H1 (cell line): ENCODE measurements at regions not wholly inside any gene's neighbourhood (a gene's known extent, or its start where the extent isn't known, plus 50 kb on each side); places are given as distances from the start of the nearest gene placed in this dataset.

Experiments
- CTCF ChIA-PET: fragments of 300-600 bp; sonication (Branson Sonifier 250); formaldehyde crosslinking; loops from one replicate; lab custom pipeline; 2021; ENCODE audit not compliant: partially characterized antibody; lab: Charles Lee
- POLR2A ChIA-PET: fragments of 300-600 bp; sonication (Branson Sonifier 250); formaldehyde crosslinking; loops from one replicate; lab custom pipeline; 2021; ENCODE audit warnings: inconsistent platforms; ENCODE audit not compliant: partially characterized antibody; lab: Charles Lee
- DNase-seq, 2 experiments: peaks; one replicate each; pipeline versions ENCODE4 v3.0.0 to v3.0.0-alpha.2; 2010 to 2022; ENCODE audit warnings: low spot score in 2 of 2, low read depth in 1 of 2, mixed read lengths in 1 of 2
- FAIRE-seq: peaks from 2 replicates; lab custom pipeline; 2011; peaks lifted over from hg19 to GRCh38; lab: Jason Lieb, UNC
- H2AFZ ChIP-seq: 2 replicates; pipeline ENCODE4 v1.8.1; 2012; ENCODE audit warnings: low read length, inconsistent platforms
- H2AK5ac ChIP-seq: 2 replicates; pipeline ENCODE4 v1.6.1; 2013; ENCODE audit warnings: low read depth, low read length
- H2BK120ac ChIP-seq: replicated peaks from 2 replicates; pipeline ENCODE3; 2013; ENCODE audit warnings: low read depth, low read length, inconsistent platforms
- H2BK12ac ChIP-seq: 2 replicates; pipeline ENCODE4 v1.6.1; 2013; ENCODE audit warnings: low read depth, low read length
- H2BK15ac ChIP-seq: 2 replicates; pipeline ENCODE4 v1.6.1; 2013; ENCODE audit warnings: low read length
- H2BK20ac ChIP-seq: 2 replicates; pipeline ENCODE4 v1.6.1; 2013; ENCODE audit warnings: low read length
- H2BK5ac ChIP-seq: 2 replicates; pipeline ENCODE4 v1.6.1; 2013; ENCODE audit warnings: low read depth, low read length
- H3K14ac ChIP-seq: 2 replicates; pipeline ENCODE4 v1.6.1; 2013; ENCODE audit warnings: inconsistent platforms; ENCODE audit not compliant: insufficient read length
- H3K18ac ChIP-seq: 2 replicates; pipeline ENCODE4 v1.6.1; 2013; ENCODE audit warnings: low read length; ENCODE audit errors: extremely low read depth
- H3K23ac ChIP-seq: 2 replicates; pipeline ENCODE4 v1.6.1; 2013; ENCODE audit warnings: inconsistent platforms; ENCODE audit not compliant: insufficient read length
- H3K23me2 ChIP-seq: 2 replicates; pipeline ENCODE4 v1.6.1; 2013; ENCODE audit warnings: low read depth, low read length
- H3K27ac ChIP-seq: 2 replicates; pipeline ENCODE4 v1.6.1; 2011; ENCODE audit warnings: low read depth, low read length, inconsistent platforms
- H3K27me3 ChIP-seq, 4 experiments: replicated peaks in 1 of 4; 1 replicate in 1 of 4; 2 replicates in 3 of 4; pipeline versions ENCODE4 v1.6.1 to v1.8.1; 2011 to 2013; ENCODE audit warnings: low read length in 3 of 4, mild to moderate bottlenecking in 3 of 4, inconsistent platforms in 2 of 4, mixed read lengths in 2 of 4, moderate library complexity in 1 of 4; ENCODE audit not compliant: control insufficient read depth in 3 of 4, insufficient read depth in 3 of 4; ENCODE audit errors: extremely low read depth in 1 of 4
- H3K36me3 ChIP-seq, 4 experiments: 2 replicates each; pipeline versions ENCODE4 v1.6.1 to v1.8.1; 2011 to 2013; ENCODE audit warnings: mild to moderate bottlenecking in 4 of 4, low read length in 3 of 4, moderate library complexity in 2 of 4, control low read depth in 1 of 4, inconsistent platforms in 1 of 4; ENCODE audit not compliant: insufficient read depth in 4 of 4, control insufficient read depth in 2 of 4
- H3K4ac ChIP-seq: replicated peaks from 2 replicates; pipeline ENCODE3; 2013; ENCODE audit warnings: low read length, low read depth, mixed read lengths, inconsistent platforms; ENCODE audit not compliant: insufficient read length
- H3K4me1 ChIP-seq, 4 experiments: replicated peaks in 1 of 4; 1 replicate in 1 of 4; 2 replicates in 3 of 4; pipeline versions ENCODE4 v1.6.1 to v1.8.1; 2011 to 2013; ENCODE audit warnings: low read length in 3 of 4, inconsistent platforms in 2 of 4, mixed read lengths in 1 of 4; ENCODE audit not compliant: insufficient read depth in 4 of 4, control insufficient read depth in 3 of 4
- H3K4me2 ChIP-seq, 2 experiments: 2 replicates each; pipeline versions ENCODE4 v1.6.1 to v1.8.1; 2011 to 2013; ENCODE audit warnings: low read depth in 2 of 2, low read length in 2 of 2, control low read depth in 1 of 2, inconsistent platforms in 1 of 2, mild to moderate bottlenecking in 1 of 2; ENCODE audit not compliant: insufficient read depth in 1 of 2
- H3K4me3 ChIP-seq, 4 experiments: fragments of 200-600, 300-600 bp in 1 of 4; sonication (generic), shearing (Covaris generic), sonication (Bioruptor Twin) in 1 of 4; 2 replicates each; pipeline versions ENCODE4 v1.5.1 to v1.8.1; 2011 to 2016; ENCODE audit warnings: low read length in 4 of 4, low read depth in 3 of 4, control low read depth in 2 of 4, inconsistent platforms in 2 of 4, mild to moderate bottlenecking in 2 of 4, mixed read lengths in 1 of 4, moderate library complexity in 1 of 4; ENCODE audit not compliant: insufficient read depth in 2 of 4; ENCODE audit errors: extremely low read depth in 1 of 4
- H3K56ac ChIP-seq: replicated peaks from 2 replicates; pipeline ENCODE3; 2013; ENCODE audit warnings: low read depth, mild to moderate bottlenecking, mixed read lengths, low read length, inconsistent platforms; ENCODE audit not compliant: insufficient read length
- H3K79me1 ChIP-seq: 2 replicates; pipeline ENCODE4 v1.6.1; 2013; ENCODE audit warnings: low read depth, low read length, control low read depth
- H3K79me2 ChIP-seq, 2 experiments: 2 replicates each; pipeline versions ENCODE4 v1.6.1 to v1.8.1; 2012 to 2013; ENCODE audit warnings: low read length in 2 of 2, mild to moderate bottlenecking in 2 of 2, inconsistent platforms in 1 of 2; ENCODE audit not compliant: insufficient read depth in 2 of 2, control insufficient read depth in 1 of 2
- H3K9ac ChIP-seq, 4 experiments: replicated peaks in 1 of 4; 1 replicate in 1 of 4; 2 replicates in 3 of 4; pipeline versions ENCODE4 v1.6.1 to v1.8.1; 2011 to 2013; ENCODE audit warnings: low read depth in 3 of 4, low read length in 3 of 4, control low read depth in 2 of 4, mild to moderate bottlenecking in 2 of 4, moderate library complexity in 2 of 4, inconsistent platforms in 1 of 4; ENCODE audit errors: extremely low read depth in 1 of 4
- H3K9me3 ChIP-seq, 2 experiments: 2 replicates each; pipeline versions ENCODE4 v1.6.1 to v1.8.1; 2012 to 2013; ENCODE audit warnings: mild to moderate bottlenecking in 2 of 2, moderate library complexity in 2 of 2, control low read depth in 1 of 2, inconsistent platforms in 1 of 2, low read depth in 1 of 2, low read length in 1 of 2, mixed read lengths in 1 of 2; ENCODE audit not compliant: insufficient read depth in 2 of 2
- H4K20me1 ChIP-seq, 2 experiments: replicated peaks in 1 of 2; 2 replicates each; pipeline versions ENCODE3 to v1.8.1; 2011 to 2013; ENCODE audit warnings: inconsistent platforms in 2 of 2, low read length in 2 of 2, mild to moderate bottlenecking in 1 of 2; ENCODE audit not compliant: insufficient read depth in 2 of 2, control insufficient read depth in 1 of 2
- H4K5ac ChIP-seq: 2 replicates; pipeline ENCODE4 v1.6.1; 2013; ENCODE audit warnings: low read length, low read depth, mixed read lengths, inconsistent platforms; ENCODE audit not compliant: insufficient read length
- H4K8ac ChIP-seq: 2 replicates; pipeline ENCODE4 v1.8.0; 2013; ENCODE audit warnings: mild to moderate bottlenecking, moderate library complexity, low read length, inconsistent platforms; ENCODE audit not compliant: insufficient read depth; ENCODE audit errors: extremely low read depth
- H4K91ac ChIP-seq: replicated peaks from 2 replicates; pipeline ENCODE3; 2013; ENCODE audit warnings: low read length, mixed read lengths, inconsistent platforms; ENCODE audit not compliant: insufficient read length
- CTCF ChIP-seq, 3 experiments: IDR thresholded peaks; 1 replicate in 2 of 3; 2 replicates in 1 of 3; pipeline versions ENCODE4 v1.5.1 to v1.6.1; 2011; ENCODE audit warnings: low read length in 3 of 3, mild to moderate bottlenecking in 3 of 3, inconsistent platforms in 2 of 3, low read depth in 1 of 3, moderate library complexity in 1 of 3; ENCODE audit not compliant: insufficient read depth in 1 of 3; ENCODE audit errors: control extremely low read depth in 1 of 3
- RBBP5 ChIP-seq: IDR thresholded peaks from 2 replicates; pipeline ENCODE4 v1.7.1; 2012; ENCODE audit warnings: low read depth, mild to moderate bottlenecking, inconsistent platforms, low read length, moderate library complexity, borderline replicate concordance
- SIN3A ChIP-seq, 2 experiments: IDR thresholded peaks in 1 of 2; conservative IDR thresholded peaks in 1 of 2; 2 replicates each; pipeline ENCODE4 v1.6.1; 2011 to 2012; ENCODE audit warnings: low read length in 2 of 2, improper control_type of control experiment in 1 of 2, low read depth in 1 of 2, mild to moderate bottlenecking in 1 of 2
- SP1 ChIP-seq: IDR thresholded peaks from 2 replicates; pipeline ENCODE4 v1.6.1; 2011; ENCODE audit warnings: low read depth, low read length
- WGBS, 2 experiments: shearing (Covaris generic) in 1 of 2; methylation state at CpG; one replicate each; pipeline versions ENCODE4 v1.1.6 to v1.1.7; 2013 to 2015; ENCODE audit warnings: low lambda C conversion rate in 2 of 2, mixed read lengths in 2 of 2, inconsistent platforms in 1 of 2, low coverage in 1 of 2, missing lambda C conversion rate in 1 of 2; ENCODE audit not compliant: insufficient replicate concordance in 2 of 2, insufficient coverage in 1 of 2, insufficient read length in 1 of 2; ENCODE audit errors: extremely low coverage in 1 of 2, missing lambda C conversion rate in 1 of 2; 5-methylcytosine and 5-hydroxymethylcytosine counted together

- Histone ChIP-seq H2BK20ac (no peak overlapping the region), H3K23ac (no peak overlapping the region), H3K4me1 (0 out of 7 replicates have a peak, but pooled peaks cover 0 to 2% (median 0%) of the 10 kb centered on the region in 4 experiments), H3K9me3 (no peaks in the 10 kb centered on the region), H3K23me2 (no peaks in the 10 kb centered on the region), H4K5ac (no peak overlapping the region), H3K27ac (no peak overlapping the region), H3K4me3 (no peak overlapping the region), H2BK5ac (no peak overlapping the region), H2BK12ac (no peak overlapping the region), H3K56ac (no peak overlapping the region), H3K4ac (no peak overlapping the region), H2BK120ac (no peak overlapping the region), H2AK5ac (no peak overlapping the region), H3K79me2 (no peaks in the 10 kb centered on the region), H3K18ac (no peak overlapping the region), H3K14ac (no peak overlapping the region), H3K9ac (no peak overlapping the region), H3K79me1 (no peaks in the 10 kb centered on the region), H3K36me3 (no peaks in the 10 kb centered on the region)
- 100% methylated on average over 1 of the region's 1 CpG; no CpG with 5 or more reads in 1 of the 2 experiments for WGBS, 2 experiments
- POLR2A ChIA-PET: no interaction called here
- no peak for DNase-seq
- no peak for TF ChIP-seq RBBP5
- TF ChIP-seq CTCF (IDR thresholded peaks at IDR 0.05; ENCODE audit: control extremely low read depth in 1 of 3, insufficient read depth in 1 of 3, low read depth in 1 of 3, low read length in 3 of 3): no peak
- TF ChIP-seq SP1: no peak
- no peak for TF ChIP-seq SIN3A (conservative IDR thresholded peaks at IDR 0.05 in 1 of 2, IDR thresholded peaks at IDR 0.05 in 1 of 2; ENCODE audit: low read depth in 1 of 2, low read length in 2 of 2)
- TF ChIP-seq, all 59 proteins: peak for 0
- H3K27me3 ChIP-seq: peaks cover 0 to 1% (median 0%) of the 10 kb centered on the region in 4 experiments; a peak in 1 of 7 replicates
- no peak for FAIRE-seq
- no peak overlapping the region for H2AFZ ChIP-seq
- no peaks in the 10 kb centered on the region for H4K20me1 ChIP-seq
- CTCF ChIA-PET: interaction anchor here (0.7 to 1.2 kb wide), 2 partner anchors 37 to 66 kb away, joined by 3 to 4 read pairs; no protein-coding TSS in a partner anchor
- no peak overlapping the region for H4K8ac ChIP-seq
- H4K91ac ChIP-seq: no peak overlapping the region
- H3K4me2 ChIP-seq: no peak overlapping the region
- no peak overlapping the region for H2BK15ac ChIP-seq
These were observed 433.2 kb upstream of the MARCKS start for GRCh38 chr6:113423956-113424355.
